ENCODE measurements at regions not wholly inside any gene's neighbourhood (a gene's known extent, or its start where the extent isn't known, plus 50 kb on each side); places are given as distances from the start of the nearest gene placed in this dataset.
"Not testable (repeated sequence)": the region's sequence is repeated elsewhere in the genome, so short reads cannot be mapped to it uniquely, and the experiment has no call there.

DNA sequence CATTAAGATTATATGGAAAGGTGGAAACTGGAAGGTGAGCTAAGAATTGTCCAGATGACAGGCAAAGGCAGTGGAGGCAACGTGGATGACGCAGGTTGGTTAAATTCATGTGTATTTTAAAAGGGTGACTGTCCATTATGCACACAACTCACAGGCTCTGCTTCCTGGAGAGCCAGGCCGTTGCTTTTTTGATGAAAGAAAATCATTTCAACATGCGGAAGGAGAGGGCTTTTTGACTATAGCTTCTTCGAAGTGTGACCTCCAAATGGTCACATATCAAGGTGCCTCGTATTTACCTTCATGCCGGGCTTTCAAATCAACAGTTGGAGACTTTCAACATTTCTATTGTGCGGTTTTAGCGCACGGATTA is 126.7 kb downstream of the MYCN start:
- DNase-seq, result no peak
- TF ChIP-seq POLR2A (IDR thresholded peaks at IDR 0.05), result no peak
- Histone ChIP-seq H3K36me3 (no peaks in the 10 kb centered on the region), H3K27me3 (no peaks in the 10 kb centered on the region), H3K4me3 (replicated peaks in 1 of 3) (no peak overlapping the region), H3K9me3 (no peaks in the 10 kb centered on the region), H3K4me1 (peaks cover 0 to 9% of the 10 kb centered on the region in 2 donors), H3K27ac (no peak overlapping the region)
- WGBS, 2 donors, result 90% methylated on average over 10 of the region's 10 CpGs
- intact Hi-C loops (cut with DNase I), result no loop called here

DNA sequence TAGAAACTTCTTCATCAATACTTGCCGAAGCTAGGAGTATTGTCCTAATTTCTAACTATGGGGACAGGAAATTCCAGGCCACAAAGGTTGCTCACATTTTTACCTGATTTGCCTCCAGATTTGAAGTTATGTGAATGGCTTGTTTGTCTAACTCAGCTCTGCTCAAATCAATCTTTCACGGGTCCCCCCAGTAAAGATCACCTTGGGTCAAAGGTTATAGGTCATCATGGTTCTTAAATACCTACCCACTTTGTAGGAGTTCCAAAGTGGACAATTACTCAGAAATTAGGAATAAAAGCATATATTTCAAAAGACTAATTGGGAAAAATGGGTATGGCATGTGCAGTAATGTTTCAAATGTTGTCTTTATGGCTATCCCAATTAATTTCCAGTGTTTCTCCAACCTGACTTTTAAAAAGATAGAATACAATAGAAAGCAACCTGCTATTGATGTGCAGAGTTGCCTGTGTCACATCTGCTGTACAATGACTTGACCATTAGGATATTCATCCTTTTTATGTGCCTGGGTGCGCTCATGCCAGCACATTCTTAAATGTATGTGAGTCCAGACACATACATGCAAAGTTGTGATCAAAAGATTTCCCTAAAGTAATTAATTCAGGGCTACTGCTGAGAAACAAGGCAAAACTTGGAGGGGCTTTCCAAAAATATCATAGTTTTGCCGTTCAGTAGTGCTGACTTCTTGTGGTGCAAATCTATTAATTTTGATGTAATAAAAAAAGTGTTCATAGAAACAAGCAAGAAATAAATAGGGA is 126.1 kb downstream of the MYCN start:
- no peak overlapping the region for H3K4me3 ChIP-seq (replicated peaks in 1 of 3)
- peaks cover 0 to 9% of the 10 kb centered on the region in 2 donors for H3K4me1 ChIP-seq
- no peaks in the 10 kb centered on the region for H3K36me3 ChIP-seq
- WGBS, 2 donors, result 71 to 72% methylated on average over 4 of the region's 4 CpGs
- H3K9me3 ChIP-seq, result no peaks in the 10 kb centered on the region
- intact Hi-C loops (cut with DNase I), result no loop called here
- DNase-seq, result no peak
- no peak for TF ChIP-seq POLR2A (IDR thresholded peaks at IDR 0.05)
- TF ChIP-seq, protein P1, sequence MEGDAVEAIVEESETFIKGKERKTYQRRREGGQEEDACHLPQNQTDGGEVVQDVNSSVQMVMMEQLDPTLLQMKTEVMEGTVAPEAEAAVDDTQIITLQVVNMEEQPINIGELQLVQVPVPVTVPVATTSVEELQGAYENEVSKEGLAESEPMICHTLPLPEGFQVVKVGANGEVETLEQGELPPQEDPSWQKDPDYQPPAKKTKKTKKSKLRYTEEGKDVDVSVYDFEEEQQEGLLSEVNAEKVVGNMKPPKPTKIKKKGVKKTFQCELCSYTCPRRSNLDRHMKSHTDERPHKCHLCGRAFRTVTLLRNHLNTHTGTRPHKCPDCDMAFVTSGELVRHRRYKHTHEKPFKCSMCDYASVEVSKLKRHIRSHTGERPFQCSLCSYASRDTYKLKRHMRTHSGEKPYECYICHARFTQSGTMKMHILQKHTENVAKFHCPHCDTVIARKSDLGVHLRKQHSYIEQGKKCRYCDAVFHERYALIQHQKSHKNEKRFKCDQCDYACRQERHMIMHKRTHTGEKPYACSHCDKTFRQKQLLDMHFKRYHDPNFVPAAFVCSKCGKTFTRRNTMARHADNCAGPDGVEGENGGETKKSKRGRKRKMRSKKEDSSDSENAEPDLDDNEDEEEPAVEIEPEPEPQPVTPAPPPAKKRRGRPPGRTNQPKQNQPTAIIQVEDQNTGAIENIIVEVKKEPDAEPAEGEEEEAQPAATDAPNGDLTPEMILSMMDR (IDR thresholded peaks at IDR 0.05), result no peak
- no peaks in the 10 kb centered on the region for H3K27me3 ChIP-seq
- no peak overlapping the region for H3K27ac ChIP-seq

DNA sequence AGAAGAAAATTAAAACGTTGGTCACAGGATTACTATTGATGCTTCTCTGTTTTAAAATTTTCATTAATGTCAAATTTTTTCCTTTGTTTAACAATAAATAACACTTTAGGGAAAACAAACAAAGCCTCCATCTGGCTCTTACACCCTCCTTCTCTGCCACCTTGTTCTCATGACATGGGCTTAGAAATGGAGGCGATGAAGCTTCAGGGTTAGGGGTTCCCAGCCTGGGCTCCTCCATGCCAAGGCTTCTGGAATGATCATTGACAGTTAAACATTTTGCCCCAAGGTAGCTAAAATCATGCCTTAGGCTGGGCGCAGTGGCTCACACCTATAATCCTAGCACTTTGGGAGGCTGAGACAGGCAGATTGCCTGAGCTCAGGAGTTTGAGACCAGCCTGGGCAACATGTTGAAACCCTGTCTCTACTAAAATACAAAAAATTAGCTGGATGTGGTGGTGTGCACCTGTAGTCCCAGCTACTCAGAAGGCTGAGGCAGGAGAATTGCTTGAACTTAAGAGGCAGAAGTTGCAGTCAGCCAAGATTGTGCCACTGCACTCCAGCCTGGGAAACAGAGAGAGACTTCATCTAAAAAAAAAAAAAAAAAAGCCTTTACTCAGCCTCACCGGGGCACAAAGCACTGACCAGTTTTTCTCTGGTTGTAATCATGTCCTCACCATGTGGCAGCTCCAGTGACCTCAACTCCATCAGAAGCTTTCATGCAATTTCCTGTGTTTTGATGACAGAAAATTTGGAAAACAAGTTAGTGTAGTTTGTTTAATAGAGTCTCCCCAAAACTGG is 125.1 kb downstream of the MYCN start:
- H3K4me3 ChIP-seq (replicated peaks in 1 of 3); H3K27ac ChIP-seq; H3K4me1 ChIP-seq; H3K36me3 ChIP-seq; intact Hi-C loops (cut with DNase I); DNase-seq; H3K9me3 ChIP-seq; H3K27me3 ChIP-seq: not testable (repeated sequence)
- whole genome bisulfite sequencing, 2 donors, result 76 to 78% methylated on average over 4 of the region's 4 CpGs

DNA sequence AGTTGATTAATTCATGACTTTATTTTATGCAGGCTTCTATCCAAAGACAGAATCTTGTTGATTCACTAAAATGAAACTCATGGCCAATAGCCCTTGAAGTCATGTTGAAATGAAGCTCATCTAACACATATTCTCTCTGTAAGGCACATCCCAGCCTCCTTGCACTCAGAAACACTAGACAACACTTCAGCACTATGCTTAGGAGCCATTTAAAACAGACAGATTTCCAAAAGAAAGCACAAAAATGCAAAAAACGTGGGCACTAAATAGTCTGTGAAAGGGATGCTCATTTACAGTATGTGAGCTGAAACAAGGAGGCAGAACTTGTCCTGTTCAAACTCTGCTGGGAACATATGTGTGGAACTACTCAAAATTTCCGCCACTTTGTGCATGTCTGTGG is 124.4 kb downstream of the MYCN start:
- Histone ChIP-seq H3K27ac (no peak overlapping the region), H3K4me3 (replicated peaks in 1 of 3) (no peak overlapping the region), H3K36me3 (no peaks in the 10 kb centered on the region), H3K27me3 (no peaks in the 10 kb centered on the region), H3K9me3 (no peaks in the 10 kb centered on the region), H3K4me1 (peaks cover 0 to under 1% of the 10 kb centered on the region in 2 donors)
- DNase-seq, result no peak
- WGBS, 2 donors, result 69 to 79% methylated on average over 2 of the region's 2 CpGs
- intact Hi-C loops (cut with DNase I), result no loop called here
- TF ChIP-seq POLR2A (IDR thresholded peaks at IDR 0.05), result no peak

DNA sequence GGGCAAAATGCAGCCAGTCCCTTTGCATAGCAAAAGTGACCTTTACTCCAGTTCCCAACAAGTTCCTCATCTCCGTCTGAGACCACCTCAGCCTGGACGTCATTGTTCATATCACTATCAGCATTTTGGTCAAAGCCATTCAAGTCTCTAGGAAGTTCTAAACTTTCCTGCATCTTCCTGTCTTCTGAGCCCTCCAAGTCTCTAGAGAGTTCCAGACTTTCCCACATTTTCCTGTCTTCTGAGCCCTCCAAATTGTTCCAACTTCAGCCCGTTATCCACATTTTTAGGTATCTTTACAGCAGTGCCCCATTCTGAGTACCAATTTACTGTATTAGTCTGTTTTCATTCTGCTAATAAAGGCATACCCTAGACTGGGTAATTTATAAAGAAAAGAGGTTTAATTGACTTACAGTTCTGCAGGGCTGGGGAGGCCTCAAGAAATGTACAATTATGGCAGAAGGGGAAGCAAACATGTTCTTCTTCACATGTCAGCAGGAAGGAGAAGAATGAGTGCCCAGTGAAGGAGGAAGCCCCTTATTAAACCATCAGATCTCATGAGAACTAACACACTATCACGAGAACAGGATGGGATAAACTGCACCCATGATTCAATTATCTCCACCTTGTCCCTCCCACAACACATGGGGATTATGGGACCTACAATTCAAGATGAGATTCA is 123.7 kb downstream of the MYCN start:
- WGBS, 2 donors, result 92 to 94% methylated on average over 4 of the region's 4 CpGs
- DNase-seq, result no peak
- Histone ChIP-seq H3K4me3 (replicated peaks in 1 of 3) (no peak overlapping the region), H3K4me1 (no peaks in the 10 kb centered on the region), H3K9me3 (no peaks in the 10 kb centered on the region), H3K27me3 (no peaks in the 10 kb centered on the region), H3K27ac (no peak overlapping the region), H3K36me3 (no peaks in the 10 kb centered on the region)
- no peak for TF ChIP-seq POLR2A (IDR thresholded peaks at IDR 0.05)
- TF ChIP-seq, protein P1 (IDR thresholded peaks at IDR 0.05), result no peak
- intact Hi-C loops (cut with DNase I), result no loop called here

DNA sequence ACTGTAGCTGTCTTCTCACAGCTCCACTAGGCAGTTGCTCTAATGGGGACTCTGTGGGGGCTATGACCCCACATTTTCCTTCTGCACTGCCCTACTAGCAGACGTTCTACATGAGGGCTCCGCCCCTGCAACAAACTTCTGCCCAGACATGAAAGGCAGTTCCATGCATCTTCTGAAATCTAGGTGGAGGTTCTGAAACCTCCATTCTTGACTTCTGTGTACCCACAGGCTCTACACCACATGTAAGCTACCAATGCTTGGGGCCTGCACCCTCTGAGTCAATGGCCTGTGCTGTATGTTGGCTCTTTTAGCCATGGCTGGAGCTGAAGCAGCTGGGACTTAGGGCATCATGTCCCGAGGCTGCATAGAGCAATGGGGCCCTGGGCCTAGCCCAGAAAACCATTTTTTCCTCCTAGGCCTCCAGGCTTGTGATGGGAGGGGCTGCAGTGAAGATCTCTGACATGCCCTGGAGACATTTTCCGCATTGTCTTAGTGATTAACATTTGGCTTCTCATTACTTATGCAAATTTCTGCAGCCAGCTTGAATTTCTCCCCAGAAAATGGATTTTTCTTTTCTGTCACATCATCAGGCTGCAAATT is 123.0 kb downstream of the MYCN start:
- DNase-seq, result no peak
- no peak overlapping the region for H3K27ac ChIP-seq
- no peaks in the 10 kb centered on the region for H3K4me1 ChIP-seq
- H3K27me3 ChIP-seq, result no peaks in the 10 kb centered on the region
- 85 to 87% methylated on average over 3 to 4 of the region's 4 CpGs for whole genome bisulfite sequencing, 2 donors
- H3K9me3 ChIP-seq, result no peaks in the 10 kb centered on the region
- H3K4me3 ChIP-seq (replicated peaks in 1 of 3), result no peak overlapping the region
- TF ChIP-seq, protein P1 (IDR thresholded peaks at IDR 0.05), result no peak
- H3K36me3 ChIP-seq, result no peaks in the 10 kb centered on the region
- intact Hi-C loops (cut with DNase I), result no loop called here

All from thyroid gland (tissue), 4 donors.